ENCODE measurements at regions not wholly inside any gene's neighbourhood (a gene's known extent, or its start where the extent isn't known, plus 50 kb on each side); places are given as distances from the start of the nearest gene placed in this dataset.

DNA sequence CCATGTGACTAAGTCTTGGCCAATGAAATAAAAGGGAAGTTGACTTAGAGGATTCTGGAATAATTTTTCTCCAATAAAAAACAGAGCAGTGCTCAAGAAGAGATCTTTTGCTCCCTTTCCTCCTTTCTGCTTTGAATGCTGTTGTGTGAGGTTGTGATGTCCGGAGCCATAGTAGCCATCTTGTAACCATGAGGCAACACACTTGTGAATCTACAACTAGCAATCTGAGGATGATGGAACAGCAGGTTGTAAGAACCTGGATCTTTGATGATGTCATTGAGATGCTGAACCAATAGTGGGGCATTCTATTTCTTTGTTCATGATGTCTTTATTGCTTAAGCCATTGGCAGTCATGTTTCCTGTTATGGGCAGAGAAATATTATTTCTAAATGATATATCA, 230.0 kb upstream of the SRRM4 start:
- no peak overlapping the region for H2AK5ac ChIP-seq (ENCODE audit: low read depth, low read length)
- 75% methylated on average over 1 of the region's 1 CpG; no CpG with 5 or more reads in 1 of the 2 experiments for WGBS, 2 experiments (ENCODE audit: extremely low coverage in 1 of 2, insufficient coverage in 1 of 2, insufficient read length in 1 of 2, insufficient replicate concordance in 2 of 2, low coverage in 1 of 2, low lambda C conversion rate in 2 of 2, missing lambda C conversion rate in 1 of 2)
- H3K9me3 ChIP-seq (ENCODE audit: insufficient read depth in 2 of 2, low read depth in 1 of 2, low read length in 1 of 2) = peaks cover 3% of the 10 kb centered on the region in 2 experiments; a peak in 1 of 4 replicates
- ChIA-PET POLR2A (ENCODE audit: partially characterized antibody) (interaction anchor here (1.5 kb wide), 1 partner anchor 23 kb away, joined by 3 read pairs; no protein-coding TSS in a partner anchor), CTCF (ENCODE audit: partially characterized antibody) (no interaction called here)
- H3K79me2 ChIP-seq (ENCODE audit: control insufficient read depth in 1 of 2, insufficient read depth in 2 of 2, low read length in 2 of 2) = no peaks in the 10 kb centered on the region
- no peak overlapping the region for H3K23ac ChIP-seq (ENCODE audit: insufficient read length)
- no peaks in the 10 kb centered on the region for H4K20me1 ChIP-seq (replicated peaks in 1 of 2; ENCODE audit: control insufficient read depth in 1 of 2, insufficient read depth in 2 of 2, low read length in 2 of 2)
- H2BK12ac ChIP-seq (ENCODE audit: low read depth, low read length) = no peak overlapping the region
- H3K9ac ChIP-seq (replicated peaks in 1 of 4; ENCODE audit: extremely low read depth in 1 of 4, low read depth in 3 of 4, low read length in 3 of 4) = no peak overlapping the region
- no peaks in the 10 kb centered on the region for H3K36me3 ChIP-seq (ENCODE audit: control insufficient read depth in 2 of 4, insufficient read depth in 4 of 4, low read length in 3 of 4)
- FAIRE-seq (no peak), DNase-seq (ENCODE audit: low read depth in 1 of 2, low spot score in 2 of 2) (no peak)
- H3K23me2 ChIP-seq (ENCODE audit: low read depth, low read length) = no peaks in the 10 kb centered on the region
- no peaks in the 10 kb centered on the region for H3K27me3 ChIP-seq (replicated peaks in 1 of 4; ENCODE audit: control insufficient read depth in 3 of 4, extremely low read depth in 1 of 4, insufficient read depth in 3 of 4, low read length in 3 of 4)
- H3K14ac ChIP-seq (ENCODE audit: insufficient read length) = no peak overlapping the region
- H4K5ac ChIP-seq (ENCODE audit: insufficient read length, low read depth, low read length) = no peak overlapping the region
- H3K56ac ChIP-seq (replicated peaks; ENCODE audit: insufficient read length, low read depth, low read length) = no peak overlapping the region
- no peak for TF ChIP-seq BCL11A (IDR thresholded peaks at IDR 0.05; ENCODE audit: low read depth in 2 of 2, low read length in 2 of 2)
- peak; percentile 82 for TF ChIP-seq KDM1A (IDR thresholded peaks at IDR 0.05; ENCODE audit: borderline replicate concordance, low read length)
- TF ChIP-seq RFX5 (IDR thresholded peaks at IDR 0.05; ENCODE audit: borderline replicate concordance, low read depth, low read length) = no peak
- TF ChIP-seq POLR2AphosphoS5 (IDR thresholded peaks at IDR 0.05; ENCODE audit: low read depth, low read length) = no peak
- no peak for TF ChIP-seq EP300 (IDR thresholded peaks at IDR 0.05; ENCODE audit: borderline replicate concordance in 1 of 2, low read depth in 2 of 2, low read length in 2 of 2)
- no peak overlapping the region for H2BK20ac ChIP-seq (ENCODE audit: low read length)
- H3K79me1 ChIP-seq (ENCODE audit: low read depth, low read length) = no peaks in the 10 kb centered on the region
- H2AFZ ChIP-seq (ENCODE audit: low read length) = no peak overlapping the region
- no peak overlapping the region for H4K8ac ChIP-seq (ENCODE audit: extremely low read depth, insufficient read depth, low read length)
- no peak overlapping the region for H3K27ac ChIP-seq (ENCODE audit: low read depth, low read length)
- no peak overlapping the region for H3K18ac ChIP-seq (ENCODE audit: extremely low read depth, low read length)
- H2BK15ac ChIP-seq (ENCODE audit: low read length) = 0 out of 2 replicates have a peak overlapping the region, but pooled peaks have one; percentile 8
- H2BK5ac ChIP-seq (ENCODE audit: low read depth, low read length) = no peak overlapping the region
- H3K4me1 ChIP-seq (replicated peaks in 1 of 4; ENCODE audit: control insufficient read depth in 3 of 4, insufficient read depth in 4 of 4, low read length in 3 of 4) = peaks cover 0 to 7% (median 3%) of the 10 kb centered on the region in 4 experiments; a peak in 3 of 7 replicates
- no peak overlapping the region for H3K4ac ChIP-seq (replicated peaks; ENCODE audit: insufficient read length, low read depth, low read length)
- H3K4me3 ChIP-seq (ENCODE audit: extremely low read depth in 1 of 4, insufficient read depth in 2 of 4, low read depth in 3 of 4, low read length in 4 of 4) = no peak overlapping the region
- no peak overlapping the region for H3K4me2 ChIP-seq (ENCODE audit: insufficient read depth in 1 of 2, low read depth in 2 of 2, low read length in 2 of 2)
- no peak overlapping the region for H2BK120ac ChIP-seq (replicated peaks; ENCODE audit: low read depth, low read length)
- no peak overlapping the region for H4K91ac ChIP-seq (replicated peaks; ENCODE audit: insufficient read length, low read length)
